Posterior vena cava (tissue), 2 donors: ENCODE measurements at regions not wholly inside any gene's neighbourhood (a gene's known extent, or its start where the extent isn't known, plus 50 kb on each side); places are given as distances from the start of the nearest gene placed in this dataset.

Experiments used
- DNase-seq: peaks from one replicate; pipeline ENCODE4 v3.0.0-alpha.2; 2020; ENCODE audit warnings: low spot score
- intact Hi-C, 2 donors: fragments of 100-400 bp; cut with DNase I; formaldehyde crosslinking; loops; one replicate each; pipeline versions ENCODE4 v1.14.1 to v1.14.2; 2022 to 2023
- donor health status: DM: yes; HTN: yes; CAD: no.
- donor health status: DM: yes; HTN: yes; CAD: no.

DNA sequence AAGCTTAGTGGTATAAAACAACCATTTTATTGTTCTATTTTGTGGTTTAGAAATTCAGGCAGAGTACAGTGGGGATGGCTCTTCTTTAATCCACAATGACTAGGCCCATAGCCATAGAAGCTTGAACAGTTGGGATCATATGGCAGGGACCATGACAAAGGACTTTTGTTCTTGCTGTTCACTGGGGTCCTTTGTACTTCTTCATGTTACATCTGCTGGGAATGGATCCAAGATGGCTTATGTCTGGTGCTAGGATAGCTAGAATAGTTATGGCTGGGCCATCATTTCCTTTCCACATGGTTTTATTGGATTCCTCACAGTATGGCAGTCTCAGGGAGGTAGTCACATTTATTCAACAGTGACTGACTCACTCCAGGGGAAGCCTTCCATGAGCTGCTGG is 427.9 kb upstream of the AGTR1 start:
- intact Hi-C loops, result no loop called here
- DNase-seq, result no peak

DNA sequence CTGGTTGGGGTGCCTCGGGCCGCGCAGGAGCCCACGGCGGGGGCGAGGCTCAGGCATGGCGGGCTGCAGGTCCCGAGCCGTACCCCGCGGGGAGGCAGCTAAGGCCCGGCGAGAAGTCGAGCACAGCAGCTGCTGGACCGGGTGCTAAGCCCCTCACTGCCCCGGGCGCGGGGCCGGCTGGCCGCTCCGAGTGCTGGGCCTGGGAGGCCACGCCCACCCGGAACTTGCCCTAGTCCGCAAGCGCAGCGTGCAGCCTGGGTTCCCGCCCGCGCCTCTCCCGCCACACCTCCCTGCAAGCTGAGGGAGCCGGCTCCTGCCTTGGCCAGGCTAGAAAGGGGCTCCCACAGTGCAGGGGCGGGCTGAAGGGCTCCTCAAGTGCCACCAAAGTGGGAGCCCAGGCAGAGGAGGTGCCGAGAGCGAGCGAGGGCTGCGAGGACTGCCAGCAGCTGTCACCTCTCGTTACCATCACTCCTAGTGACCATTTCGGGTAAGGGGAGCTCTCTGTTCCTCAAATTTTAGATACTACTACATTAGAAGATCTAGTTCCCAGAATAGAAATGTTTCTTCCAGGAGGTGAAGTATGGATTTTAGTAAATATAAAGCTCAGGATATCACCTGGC is 417.0 kb upstream of the AGTR1 start:
- DNase-seq, result no peak
- intact Hi-C loops, result no loop called here

DNA sequence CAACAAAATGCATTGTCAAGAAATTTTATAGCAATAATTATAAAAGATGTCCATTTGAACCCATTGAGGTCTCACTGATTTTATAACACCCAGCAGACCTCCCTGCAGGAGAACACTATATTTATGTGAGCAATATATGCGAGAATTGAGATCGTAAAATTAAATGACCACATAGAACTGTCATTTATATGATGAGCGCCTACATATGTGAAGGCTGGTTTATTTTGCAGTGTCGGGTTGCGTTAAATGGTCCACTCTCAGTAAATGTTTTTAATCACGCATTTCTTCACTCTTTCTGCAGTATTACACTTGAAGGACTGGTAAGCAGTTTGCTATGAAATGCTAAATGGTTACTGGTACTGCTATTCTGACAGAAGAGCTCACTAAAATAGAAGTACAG is 408.5 kb upstream of the AGTR1 start:
- intact Hi-C loops, result no loop called here
- no peak for DNase-seq

DNA sequence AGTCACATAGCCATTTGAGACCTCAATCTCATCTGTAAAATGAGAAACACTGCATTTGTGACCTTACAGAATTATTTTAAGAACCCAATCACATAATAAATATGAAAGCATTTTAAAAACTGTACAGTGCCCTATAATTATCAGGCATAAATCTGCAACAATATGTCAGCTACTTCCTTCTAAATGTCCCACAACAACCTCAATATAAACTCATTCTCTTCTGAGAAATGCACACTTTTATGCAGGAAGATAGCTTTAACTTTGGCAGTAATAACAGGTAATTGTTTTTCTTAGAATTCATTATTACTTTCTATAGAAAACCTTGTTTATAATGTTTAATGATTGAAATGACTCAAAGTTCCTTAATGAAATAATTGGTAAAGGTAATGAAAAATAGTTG is 400.7 kb upstream of the AGTR1 start:
- no peak for DNase-seq
- intact Hi-C loops, result no loop called here

DNA sequence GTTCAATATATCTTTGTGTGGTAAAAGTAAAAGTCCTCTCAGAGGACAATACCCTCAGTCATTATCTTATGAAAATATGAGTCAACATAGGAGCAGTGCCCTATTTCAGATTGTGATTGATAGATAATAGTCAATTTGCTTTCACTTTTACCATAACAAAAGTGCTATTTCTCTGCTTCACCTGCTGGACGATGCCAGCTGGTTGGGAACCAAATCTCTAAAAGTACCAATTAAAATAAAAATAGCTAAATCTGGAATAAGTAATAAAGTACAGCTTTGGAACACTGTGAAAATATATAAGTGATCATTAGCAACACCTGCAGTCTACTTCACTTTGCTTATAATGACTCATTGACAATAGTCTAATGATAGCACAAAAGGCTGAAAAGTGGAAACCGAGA is 390.3 kb upstream of the AGTR1 start:
- intact Hi-C loops, result no loop called here

DNA sequence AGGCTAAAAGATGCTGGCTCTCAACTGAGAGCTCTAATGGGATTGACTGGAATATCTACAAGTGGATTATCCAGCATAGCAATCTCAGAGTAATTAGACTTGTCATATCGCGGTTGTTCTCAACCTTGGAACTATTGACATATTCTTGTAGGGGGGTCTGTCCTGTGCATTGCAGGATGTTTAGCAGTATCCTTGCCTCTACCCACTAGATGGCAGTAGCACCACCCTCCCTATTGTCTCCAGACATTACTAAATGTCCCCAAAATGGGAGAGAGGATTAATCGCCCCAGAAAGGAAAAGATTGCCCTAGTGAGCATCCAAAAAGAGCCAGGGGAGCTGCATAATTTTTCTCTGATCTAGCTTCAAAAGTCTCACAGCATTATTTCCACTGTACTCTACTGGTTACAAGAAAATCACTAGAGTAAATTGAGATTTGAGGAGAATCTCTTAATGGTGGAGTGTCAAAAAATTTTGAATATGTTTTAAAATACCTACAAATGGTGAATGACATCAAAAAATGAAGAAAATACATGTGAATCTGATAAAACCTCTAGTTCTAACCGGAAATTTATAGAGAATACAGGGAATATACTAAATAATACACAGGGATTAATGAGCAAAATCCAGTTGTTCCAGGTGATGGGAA is 388.2 kb upstream of the AGTR1 start:
- DNase-seq, result no peak
- intact Hi-C loops, result no loop called here

More for the DNA sequence above, 390.3 kb upstream of the AGTR1 start:
- DNase-seq, result no peak

DNA sequence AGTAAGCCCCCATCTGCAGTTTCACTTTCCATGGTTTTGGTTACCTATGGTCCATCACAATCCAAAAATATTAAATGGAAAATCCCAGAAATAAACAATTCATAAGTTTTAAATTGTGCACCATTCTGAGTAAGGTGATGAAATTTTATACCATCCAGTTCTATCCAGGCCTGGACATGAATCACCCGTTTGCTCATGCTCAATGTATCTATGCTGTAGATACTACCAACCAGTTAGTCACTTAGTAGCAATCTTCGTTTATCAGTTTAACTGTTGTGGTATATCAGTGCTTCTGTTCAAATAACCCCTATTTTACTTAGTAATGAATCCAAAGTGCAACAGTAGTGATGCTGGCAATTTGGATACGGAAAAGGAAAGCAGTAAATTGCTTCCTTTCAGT is 381.9 kb upstream of the AGTR1 start:
- intact Hi-C loops, result no loop called here

DNA sequence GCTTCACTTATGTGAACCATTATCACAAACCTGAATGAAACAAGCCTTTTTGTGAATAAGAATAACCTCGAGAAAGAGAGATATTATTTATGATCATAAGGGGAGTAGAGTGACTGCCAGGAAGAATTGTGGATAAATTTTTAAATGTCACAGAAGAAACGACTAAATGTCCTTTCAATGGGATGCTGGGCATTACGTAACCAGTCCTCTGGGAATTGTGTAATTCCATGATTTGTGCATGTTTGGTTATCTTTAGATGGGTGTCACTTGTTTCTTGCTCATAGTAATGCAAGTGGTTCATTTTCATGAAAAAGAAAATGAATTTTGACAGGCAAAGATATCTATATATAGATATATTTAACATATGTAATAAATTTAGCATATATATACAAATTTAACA is 379.5 kb upstream of the AGTR1 start:
- no peak for DNase-seq
- intact Hi-C loops, result no loop called here

More for the DNA sequence above, 381.9 kb upstream of the AGTR1 start:
- DNase-seq, result no peak

DNA sequence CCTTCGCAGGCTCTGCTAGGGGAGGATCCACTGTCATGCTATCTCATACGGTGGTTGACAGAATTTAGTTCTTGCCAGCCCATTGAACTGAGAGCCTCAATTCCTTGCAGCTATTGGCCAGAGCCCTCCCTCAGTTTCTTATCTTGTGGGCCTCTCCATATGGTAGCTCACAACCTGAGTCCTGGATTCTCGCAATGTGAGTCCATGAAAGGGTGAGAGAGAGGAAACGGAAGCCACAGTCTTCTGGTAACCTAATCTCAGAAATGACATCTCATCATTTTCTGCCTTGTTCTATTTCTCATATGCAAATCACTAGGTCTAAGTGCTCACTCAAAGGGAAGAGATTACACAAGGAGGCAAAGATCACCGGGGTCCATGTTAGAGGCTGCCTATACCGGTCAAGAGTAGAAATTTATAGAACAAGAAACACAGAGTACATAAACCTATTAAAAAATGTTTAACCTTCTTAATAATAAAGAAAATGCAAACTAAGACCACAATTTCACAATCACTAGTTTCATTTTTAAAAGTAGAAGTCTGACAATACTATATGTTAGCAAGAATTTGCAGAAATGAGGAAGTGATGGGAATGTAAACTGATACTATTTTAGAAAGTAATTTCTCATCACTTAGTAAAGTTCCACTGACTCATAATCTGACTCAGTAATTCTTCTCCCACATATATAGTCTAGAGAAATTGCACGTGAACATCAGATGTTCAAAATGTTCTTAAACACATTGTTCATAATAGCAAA is 378.4 kb upstream of the AGTR1 start:
- intact Hi-C loops, result no loop called here
- DNase-seq, result no peak

DNA sequence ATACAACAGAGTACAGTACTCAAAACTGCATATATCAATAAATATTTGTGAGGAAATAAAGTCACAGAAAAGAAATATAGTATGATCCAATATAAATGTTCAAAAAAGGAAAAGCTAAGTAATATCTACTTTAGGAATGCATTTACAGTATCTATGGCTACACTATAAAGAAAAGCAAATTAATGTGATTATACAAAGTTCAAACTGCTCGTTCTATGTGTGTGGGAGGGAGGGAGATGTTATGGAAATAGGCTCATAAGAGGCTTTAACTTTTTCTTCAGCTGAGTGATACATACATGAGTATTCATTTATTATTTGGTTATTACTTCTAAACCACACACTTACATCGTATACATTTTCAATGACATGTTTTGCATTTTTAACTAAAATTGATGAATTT is 377.7 kb upstream of the AGTR1 start:
- intact Hi-C loops, result no loop called here
- DNase-seq, result no peak

DNA sequence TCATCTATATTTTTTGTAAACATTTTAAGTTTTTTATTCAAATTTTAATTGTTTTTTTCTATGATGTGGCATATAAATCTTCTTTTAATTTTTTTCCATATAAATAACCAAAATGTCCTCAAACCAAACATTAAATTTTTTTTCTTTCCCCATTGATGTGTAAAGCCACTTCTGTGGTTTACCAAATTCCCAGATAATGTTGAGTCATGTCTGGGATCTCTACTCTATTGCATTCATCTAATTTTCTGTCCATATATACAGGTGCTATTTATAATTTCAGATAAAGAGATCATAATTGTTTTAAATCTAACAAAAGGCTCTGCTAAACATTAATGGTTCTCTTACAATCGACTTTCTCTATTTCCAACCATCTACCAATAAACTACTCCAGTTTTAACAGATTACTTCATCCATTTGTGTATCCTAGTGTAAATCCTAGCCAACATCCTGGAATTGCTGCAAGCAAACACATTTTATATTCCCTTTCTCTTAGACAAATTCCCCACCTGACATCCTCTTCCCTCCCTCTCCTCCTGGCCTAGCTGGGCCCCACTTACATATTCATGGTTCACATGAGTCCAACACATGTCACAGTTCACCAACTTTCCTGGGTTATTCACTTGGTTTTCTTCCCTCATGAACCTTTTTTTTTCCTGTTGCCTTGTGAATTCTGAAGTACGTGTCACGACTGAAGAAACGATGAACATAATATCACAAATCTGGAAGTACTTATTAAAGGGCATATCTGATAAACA is 368.0 kb upstream of the AGTR1 start:
- intact Hi-C loops, result no loop called here
- no peak for DNase-seq

DNA sequence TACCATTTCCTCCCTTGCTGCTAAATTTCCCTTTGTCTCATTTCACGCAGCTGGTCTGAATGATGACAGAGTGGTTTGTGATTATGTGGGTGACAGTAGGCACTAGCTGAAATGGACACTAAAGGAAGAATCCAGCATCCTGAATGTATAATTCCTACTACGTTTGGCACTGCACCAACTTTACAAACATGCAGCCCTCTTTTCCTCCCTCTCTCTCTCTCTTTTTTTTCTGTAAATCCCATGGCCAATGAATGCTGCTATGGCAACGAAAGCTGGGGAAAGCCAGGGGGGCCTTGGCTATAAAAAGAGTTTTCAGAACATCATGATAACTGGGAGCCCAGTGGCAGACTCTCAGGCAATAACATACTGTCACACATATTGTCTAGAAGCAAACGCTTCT is 367.2 kb upstream of the AGTR1 start:
- DNase-seq, result no peak
- intact Hi-C loops, result no loop called here

DNA sequence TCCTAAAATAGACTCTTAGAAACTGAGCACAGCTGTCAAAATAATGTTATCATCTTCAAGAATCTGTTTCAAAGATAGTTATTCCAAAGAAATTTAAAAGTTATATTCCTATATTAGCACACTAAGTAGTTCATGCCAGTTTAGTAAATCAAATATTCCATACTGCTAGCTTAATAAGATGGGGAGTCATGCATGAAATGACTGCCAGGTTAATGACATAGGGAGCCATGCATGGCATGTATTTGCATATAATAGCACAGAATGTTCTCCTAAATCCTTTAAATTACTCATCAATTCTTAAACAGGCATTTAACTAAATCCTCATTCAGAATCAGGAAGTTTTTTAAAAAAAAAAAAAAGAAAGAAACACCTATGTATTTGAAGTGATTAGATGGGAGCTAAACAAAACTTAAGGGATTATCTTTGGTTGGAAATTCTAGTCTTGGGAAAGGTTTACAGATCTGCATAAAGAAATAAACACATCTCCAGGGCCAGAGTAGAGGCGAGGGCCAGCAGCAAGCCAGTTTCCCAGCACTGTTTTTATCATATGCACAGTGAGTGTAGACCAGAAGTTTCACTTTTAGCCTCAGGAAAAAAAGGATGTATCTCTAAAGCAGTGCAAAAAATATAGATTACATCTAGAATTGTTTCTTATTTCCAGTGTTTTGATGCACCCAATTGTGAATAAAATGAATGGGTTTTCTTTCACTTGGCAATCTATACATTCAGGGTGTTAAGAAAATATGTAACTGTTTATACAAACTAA is 366.4 kb upstream of the AGTR1 start:
- intact Hi-C loops, result no loop called here
- DNase-seq, result no peak

DNA sequence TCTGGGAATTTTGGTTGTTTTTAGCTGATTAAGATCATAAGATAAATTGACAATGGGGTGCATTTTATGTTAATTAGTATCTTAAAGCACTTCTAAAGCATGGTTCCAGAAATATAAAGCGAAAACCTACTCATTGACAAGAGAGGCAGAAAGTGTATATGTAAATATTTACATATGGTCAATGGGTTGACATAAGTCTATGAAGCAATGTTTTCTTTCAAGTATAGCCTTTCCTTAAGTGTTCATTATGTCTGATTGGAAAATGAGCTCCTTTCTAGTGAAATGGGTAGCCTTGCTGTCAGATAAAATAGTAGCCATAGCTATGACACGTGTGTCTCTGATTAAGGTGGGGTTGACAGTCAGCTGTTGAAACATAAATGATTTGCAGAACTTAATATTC is 365.2 kb upstream of the AGTR1 start:
- DNase-seq, result no peak
- intact Hi-C loops, result no loop called here

DNA sequence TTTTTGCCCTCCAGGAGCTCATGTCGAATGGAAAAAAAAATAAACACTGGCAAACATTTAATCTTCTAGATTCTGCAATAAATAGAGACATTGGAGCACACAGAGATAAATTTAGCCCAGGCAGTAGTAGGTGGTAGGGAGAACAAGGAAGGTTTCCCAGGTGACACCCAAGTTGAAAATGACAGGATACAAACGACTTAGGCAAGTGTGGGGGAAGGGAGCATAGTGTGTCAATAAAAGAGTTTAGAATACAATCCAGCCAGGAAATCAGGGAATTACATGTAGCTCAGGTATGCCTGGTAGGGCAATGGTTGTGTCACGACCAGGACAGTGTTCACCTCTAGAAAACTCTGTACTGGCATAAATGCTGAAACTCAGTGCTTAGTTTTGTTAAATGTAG is 364.6 kb upstream of the AGTR1 start:
- intact Hi-C loops, result no loop called here
- no peak for DNase-seq

DNA sequence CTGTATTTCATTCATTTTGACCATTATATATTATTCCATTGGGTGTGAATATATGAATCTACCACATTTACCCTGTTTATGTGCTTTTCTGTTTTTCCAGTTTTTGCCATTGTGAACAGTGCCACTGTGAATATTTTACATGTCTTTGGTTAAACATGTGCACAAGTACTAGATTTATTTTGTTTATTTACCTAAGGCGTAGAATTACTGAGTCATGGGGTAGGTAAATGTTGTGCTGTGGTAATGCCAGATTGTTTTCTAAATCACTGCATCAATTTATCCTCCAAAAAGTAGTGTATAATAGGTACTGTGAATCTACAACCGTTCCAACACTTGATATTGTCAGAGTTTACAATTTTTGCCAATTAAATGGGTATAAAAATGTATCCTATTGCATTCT is 362.1 kb upstream of the AGTR1 start:
- no peak for DNase-seq
- intact Hi-C loops, result no loop called here

DNA sequence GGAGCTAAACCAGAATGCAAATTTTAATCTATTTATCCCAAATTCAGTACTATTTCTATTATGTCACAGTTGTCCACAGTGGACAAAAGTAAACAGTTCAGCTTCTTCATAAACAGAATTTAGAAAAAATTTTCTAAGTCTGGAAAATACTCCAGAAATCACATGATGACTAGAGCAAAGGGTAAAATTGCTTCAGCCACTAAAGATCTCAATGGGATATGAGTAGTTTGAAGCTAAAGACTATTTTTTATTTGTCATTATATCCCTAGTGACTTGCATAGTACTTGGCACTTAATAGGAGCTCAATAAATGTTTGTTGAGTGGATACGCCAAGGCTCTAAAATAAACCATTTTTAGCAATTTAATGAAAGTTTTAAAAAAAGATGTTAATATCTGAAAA is 354.3 kb upstream of the AGTR1 start:
- intact Hi-C loops, result no loop called here
- DNase-seq, result no peak

DNA sequence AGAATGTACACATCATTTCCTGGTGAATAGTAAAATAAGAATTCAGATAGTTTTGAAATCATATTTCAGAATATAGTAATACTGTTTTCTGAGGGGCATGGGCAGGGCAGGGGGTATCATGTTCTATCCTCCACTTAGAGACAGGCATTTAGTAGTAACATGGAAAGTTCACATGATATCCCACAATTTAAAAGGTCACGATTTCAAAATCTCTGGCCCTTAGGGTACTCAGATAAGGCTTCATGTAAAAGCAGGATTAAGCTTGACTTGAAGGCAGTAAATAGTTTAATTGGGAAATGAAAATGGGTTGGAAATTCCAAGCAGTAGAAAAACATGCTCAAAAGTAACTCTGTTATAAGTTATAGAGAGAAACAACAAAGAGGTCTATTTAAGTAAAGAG is 353.2 kb upstream of the AGTR1 start:
- intact Hi-C loops, result no loop called here
- DNase-seq, result no peak

DNA sequence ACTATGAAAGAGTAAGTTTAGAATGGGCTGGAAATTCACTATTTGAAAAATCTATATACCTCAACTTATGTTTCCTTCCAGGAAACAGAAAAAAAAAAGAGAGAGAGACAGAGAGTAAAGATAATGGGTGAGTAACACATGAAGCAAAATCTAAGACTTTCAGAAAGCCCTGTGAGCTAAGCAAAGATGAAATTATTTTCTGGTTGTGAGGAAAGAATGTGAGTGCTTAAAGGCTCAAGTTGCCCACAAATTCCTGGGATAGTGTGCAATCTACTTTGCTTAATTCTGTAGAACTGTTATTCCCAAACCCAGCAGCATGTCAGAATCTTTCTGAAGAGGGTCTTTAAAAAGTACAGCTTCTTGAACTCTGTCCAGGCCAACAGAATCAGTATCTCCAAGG is 337.7 kb upstream of the AGTR1 start:
- no peak for DNase-seq
- intact Hi-C loops, result no loop called here
